ENCODE measurements at regions not wholly inside any gene's neighbourhood (a gene's known extent, or its start where the extent isn't known, plus 50 kb on each side); places are given as distances from the start of the nearest gene placed in this dataset.

- Histone ChIP-seq H3K4me3 (ENCODE audit: low read depth in 2 of 2, low read length in 2 of 2) (no peak overlapping the region), H3K4me1 (ENCODE audit: control insufficient read depth, insufficient read depth, low read length) (no peaks in the 10 kb centered on the region), H3K27ac (ENCODE audit: low read length) (no peak overlapping the region), H3K9me3 (ENCODE audit: control insufficient read depth, insufficient read depth, low read depth, low read length) (no peaks in the 10 kb centered on the region), H3K27me3 (ENCODE audit: control insufficient read depth, insufficient read depth, low read length) (peaks cover 34% of the 10 kb centered on the region), H3K36me3 (ENCODE audit: control insufficient read depth, insufficient read depth, low read length) (no peaks in the 10 kb centered on the region)
- intact Hi-C loops (cut with micrococcal nuclease; ENCODE audit: unreplicated experiment), result no loop called here
- no peak for TF ChIP-seq REST (IDR thresholded peaks at IDR 0.05; ENCODE audit: insufficient read depth in 1 of 2, low read depth in 2 of 2, low read length in 1 of 2)
- no peak for TF ChIP-seq CTCF (IDR thresholded peaks at IDR 0.05)
- TF ChIP-seq TCF7L2 (IDR thresholded peaks at IDR 0.05; ENCODE audit: low read depth, low read length), result no peak
- no peak for TF ChIP-seq SIN3A (IDR thresholded peaks at IDR 0.05; ENCODE audit: borderline replicate concordance, insufficient read depth, low read depth, low read length)
- no peak for TF ChIP-seq POLR2AphosphoS5 (IDR thresholded peaks at IDR 0.05; ENCODE audit: low read depth, low read length)
- CTCF ChIA-PET, result no interaction called here
- BruUV-seq (replicated peaks), result no TSS peak
- DNase-seq (ENCODE audit: low read depth, low spot score), result no peak
- POLR2A ChIA-PET, result no interaction called here
- in situ Hi-C loops (cut with HindIII; ENCODE audit: low pct_unique_long_range_greater_than_20kb, low sequenced_read_pairs), result no loop called here
- no peak for ATAC-seq
Measured at GRCh38 chr3:124397088-124397487, 333.2 kb upstream of the UMPS start.

GRCh38 chr3:124398594-124398993 lies 331.7 kb upstream of the UMPS start:
- intact Hi-C loops (cut with micrococcal nuclease; ENCODE audit: unreplicated experiment), result no loop called here
- BruUV-seq (replicated peaks), result no TSS peak
- Histone ChIP-seq H3K4me1 (ENCODE audit: control insufficient read depth, insufficient read depth, low read length) (no peaks in the 10 kb centered on the region), H3K4me3 (ENCODE audit: low read depth in 2 of 2, low read length in 2 of 2) (no peak overlapping the region), H3K9me3 (ENCODE audit: control insufficient read depth, insufficient read depth, low read depth, low read length) (no peaks in the 10 kb centered on the region), H3K36me3 (ENCODE audit: control insufficient read depth, insufficient read depth, low read length) (no peaks in the 10 kb centered on the region), H3K27ac (ENCODE audit: low read length) (no peak overlapping the region), H3K27me3 (ENCODE audit: control insufficient read depth, insufficient read depth, low read length) (peaks cover 34% of the 10 kb centered on the region)
- in situ Hi-C loops (cut with HindIII; ENCODE audit: low pct_unique_long_range_greater_than_20kb, low sequenced_read_pairs), result no loop called here
- TF ChIP-seq TCF7L2 (IDR thresholded peaks at IDR 0.05; ENCODE audit: low read depth, low read length) (no peak), POLR2AphosphoS5 (IDR thresholded peaks at IDR 0.05; ENCODE audit: low read depth, low read length) (no peak), REST (IDR thresholded peaks at IDR 0.05; ENCODE audit: insufficient read depth in 1 of 2, low read depth in 2 of 2, low read length in 1 of 2) (no peak), SIN3A (IDR thresholded peaks at IDR 0.05; ENCODE audit: borderline replicate concordance, insufficient read depth, low read depth, low read length) (no peak), CTCF (IDR thresholded peaks at IDR 0.05) (no peak)
- POLR2A ChIA-PET, result no interaction called here
- no peak for ATAC-seq
- CTCF ChIA-PET, result no interaction called here
- DNase-seq (ENCODE audit: low read depth, low spot score), result no peak
